ENCODE measurements at regions not wholly inside any gene's neighbourhood (a gene's known extent, or its start where the extent isn't known, plus 50 kb on each side); places are given as distances from the start of the nearest gene placed in this dataset.

DNA sequence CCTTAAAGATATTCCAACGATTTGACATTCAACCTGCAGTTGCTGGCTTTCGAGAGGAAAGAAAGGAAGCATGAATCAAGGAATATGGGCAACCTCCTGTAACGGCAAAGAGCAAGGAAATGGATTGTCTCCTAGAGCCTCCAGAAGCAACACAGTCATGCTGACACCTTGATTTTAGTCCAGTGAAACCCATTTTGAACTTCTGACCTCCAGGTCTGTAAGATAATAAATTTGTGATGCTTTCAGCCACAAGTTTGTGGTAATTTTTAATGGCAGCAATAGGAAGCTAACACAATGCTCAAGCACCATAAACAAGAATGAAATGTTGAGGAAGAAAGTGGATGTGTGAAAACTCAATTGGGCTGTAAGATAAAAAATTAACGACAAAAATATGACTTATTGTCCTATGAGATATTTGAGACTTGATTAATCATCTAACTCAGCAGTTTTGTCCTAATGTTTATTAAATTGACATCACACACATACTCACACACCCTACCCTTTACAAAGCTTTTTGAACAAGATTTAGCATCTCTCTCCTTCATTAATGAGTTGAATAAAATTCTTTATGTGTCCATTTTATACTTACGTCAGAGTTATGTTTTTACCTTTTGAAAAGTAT is 857.2 kb upstream of the INTU start:
- TF ChIP-seq CTCF (IDR thresholded peaks at IDR 0.05; ENCODE audit: low read length) (no peak), EZH2 (optimal IDR thresholded peaks at IDR 0.05; ENCODE audit: low read depth, low read length) (no peak), EZH2phosphoT487 (IDR thresholded peaks at IDR 0.05; ENCODE audit: low read length) (no peak)
